ENCODE measurements at regions not wholly inside any gene's neighbourhood (a gene's known extent, or its start where the extent isn't known, plus 50 kb on each side); places are given as distances from the start of the nearest gene placed in this dataset.

- no peak for TF ChIP-seq FOXA1 (IDR thresholded peaks at IDR 0.05)
- no peak for TF ChIP-seq YY1 (IDR thresholded peaks at IDR 0.05)
- TF ChIP-seq REST (IDR thresholded peaks at IDR 0.05): no peak
- TF ChIP-seq HNF4A (conservative IDR thresholded peaks at IDR 0.05): no peak
- no peak for TF ChIP-seq CTCF (IDR thresholded peaks at IDR 0.05; ENCODE audit: low read depth, low read length, missing input control)
- no peak for TF ChIP-seq RAD21 (IDR thresholded peaks at IDR 0.05)
- no peak for TF ChIP-seq ATF3 (IDR thresholded peaks at IDR 0.05)
- TF ChIP-seq TAF1 (conservative IDR thresholded peaks at IDR 0.05): no peak
- TF ChIP-seq MAX (IDR thresholded peaks at IDR 0.05): no peak
- no peak for TF ChIP-seq JUND (IDR thresholded peaks at IDR 0.05)
- TF ChIP-seq ZBTB33 (IDR thresholded peaks at IDR 0.05): no peak
Observed at GRCh38 chr12:110971936-110972335, 51.6 kb upstream of the MYL2 start.
